Hematopoietic multipotent progenitor cell treated with erythropoietin and hydrocortisone succinate and interleukin-3 and kit ligand, for 8 days (in vitro differentiated cells): ENCODE measurements at regions not wholly inside any gene's neighbourhood (a gene's known extent, or its start where the extent isn't known, plus 50 kb on each side); places are given as distances from the start of the nearest gene placed in this dataset.
"Not testable (repeated sequence)": the region's sequence is repeated elsewhere in the genome, so short reads cannot be mapped to it uniquely, and the experiment has no call there.

Experiments
- DNase-seq: peaks from one replicate; pipeline ENCODE4 v3.0.0-alpha.2; 2015

DNA sequence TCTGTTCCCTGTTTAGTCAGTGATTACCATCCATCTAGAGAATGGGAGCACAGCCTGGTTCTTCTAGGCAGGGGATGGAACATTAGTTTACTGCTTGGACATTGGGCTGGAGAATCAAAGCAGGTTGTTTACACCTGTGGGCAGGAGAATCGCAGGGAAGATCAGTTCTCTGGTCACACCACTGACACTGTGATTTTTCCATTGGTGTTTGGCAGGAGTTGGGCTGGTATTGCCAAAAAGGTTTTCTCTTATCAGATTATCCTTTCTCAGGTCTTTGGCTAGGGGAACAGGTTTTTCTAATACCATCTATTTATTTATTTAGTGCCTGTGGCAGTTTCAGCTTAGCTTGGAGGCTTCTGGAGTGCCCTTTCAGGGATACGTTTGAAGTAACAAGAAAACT lies 219.3 kb upstream of the GRIN3A start:
- DNase-seq, result no peak

DNA sequence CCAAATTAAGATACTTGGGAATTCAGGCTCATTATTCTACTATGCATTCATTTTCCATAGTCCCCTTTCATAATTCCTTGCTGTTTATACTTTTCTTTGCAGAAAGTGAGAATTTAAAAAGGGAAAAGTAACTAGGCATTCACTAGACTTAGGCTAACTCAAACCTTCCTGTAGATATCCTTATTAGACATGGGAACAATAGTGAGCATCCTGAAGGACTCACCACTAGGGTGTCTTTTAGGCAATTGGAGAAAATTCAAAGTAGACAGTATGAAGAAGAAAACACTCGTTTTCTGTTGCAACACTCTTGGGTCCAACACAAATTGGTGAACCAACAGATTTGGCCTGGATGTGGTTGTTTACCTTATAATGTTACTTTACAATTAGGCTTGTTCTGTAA lies 213.2 kb upstream of the GRIN3A start:
- no peak for DNase-seq

DNA sequence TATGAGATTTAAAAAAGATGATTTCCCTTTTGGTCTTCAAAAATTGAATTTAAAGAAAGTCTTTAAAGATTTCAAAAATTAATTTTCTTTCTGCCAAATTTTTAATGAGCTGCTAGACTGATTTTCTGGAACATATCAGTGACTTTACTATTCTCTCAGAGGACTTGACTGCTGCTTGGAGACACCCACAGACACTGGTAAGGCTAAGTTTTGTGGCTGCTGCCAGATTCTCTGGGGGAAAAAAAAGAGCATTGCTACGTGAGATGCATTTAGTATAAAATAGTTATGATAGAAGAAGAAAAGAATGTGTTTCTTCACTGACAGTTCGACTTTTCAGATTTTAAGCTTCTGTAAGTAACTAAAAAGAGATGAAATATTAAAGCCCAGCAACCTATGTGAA lies 193.3 kb upstream of the GRIN3A start:
- no peak for DNase-seq

DNA sequence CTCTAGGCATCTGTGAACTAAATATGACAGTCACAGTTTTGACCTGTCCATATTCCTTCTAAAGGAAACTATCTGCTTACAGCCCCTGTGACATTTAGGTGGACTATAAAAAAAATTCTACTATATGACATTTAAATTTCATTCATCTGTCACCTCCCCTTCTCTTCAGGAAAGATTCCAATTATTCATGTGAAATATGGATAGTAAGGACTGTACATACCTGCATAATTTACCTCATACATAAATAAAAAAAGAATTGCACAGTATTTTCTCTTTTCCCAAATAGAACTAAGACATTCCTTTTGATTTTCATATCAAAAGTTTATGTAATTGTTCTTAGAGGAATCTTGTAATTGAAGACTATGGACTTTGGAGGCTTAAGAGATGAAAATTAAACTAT lies 192.3 kb upstream of the GRIN3A start:
- no peak for DNase-seq

DNA sequence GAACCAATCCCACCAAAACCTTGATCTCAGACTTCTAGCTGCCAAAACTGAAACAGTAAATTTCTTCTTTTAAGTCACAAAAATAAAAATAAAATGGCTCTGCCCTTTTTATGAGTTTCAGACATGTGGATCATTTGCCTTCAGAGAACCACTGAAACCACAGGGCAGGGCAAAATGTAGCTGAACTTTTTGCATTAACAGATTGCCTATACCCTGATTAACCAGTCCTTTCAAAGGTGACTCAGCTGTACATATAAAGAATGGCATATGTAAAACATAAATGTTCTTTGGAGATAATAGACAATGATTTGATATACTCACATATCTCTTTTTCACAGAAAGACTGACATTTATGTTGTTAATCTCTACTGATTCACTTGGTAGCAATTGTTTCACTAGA lies 187.1 kb upstream of the GRIN3A start:
- DNase-seq, result peak; percentile 38

GRCh38 chr9:101923451-101923850 lies 185.0 kb upstream of the GRIN3A start:
- no peak for DNase-seq

GRCh38 chr9:101916948-101917347 lies 178.5 kb upstream of the GRIN3A start:
- not testable (repeated sequence) for DNase-seq

DNA sequence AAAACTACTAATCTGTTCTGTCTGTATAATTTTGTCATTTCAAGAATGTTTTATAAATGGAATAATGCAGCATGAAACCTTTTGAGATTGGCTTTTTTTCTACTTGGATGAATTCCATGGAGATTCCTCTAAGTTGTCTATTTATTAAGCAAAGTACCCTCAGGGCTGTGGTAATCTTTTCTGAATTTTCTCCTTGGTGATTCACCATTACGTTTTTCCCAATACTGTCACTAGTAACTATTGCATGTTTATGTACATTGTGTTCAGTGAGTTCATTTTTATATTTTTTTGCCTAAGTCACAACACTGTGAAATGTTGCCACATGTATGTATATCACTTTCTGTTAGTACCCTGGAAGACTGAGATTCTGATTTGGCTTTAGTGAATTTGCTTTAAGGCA lies 177.0 kb upstream of the GRIN3A start:
- no peak for DNase-seq

DNA sequence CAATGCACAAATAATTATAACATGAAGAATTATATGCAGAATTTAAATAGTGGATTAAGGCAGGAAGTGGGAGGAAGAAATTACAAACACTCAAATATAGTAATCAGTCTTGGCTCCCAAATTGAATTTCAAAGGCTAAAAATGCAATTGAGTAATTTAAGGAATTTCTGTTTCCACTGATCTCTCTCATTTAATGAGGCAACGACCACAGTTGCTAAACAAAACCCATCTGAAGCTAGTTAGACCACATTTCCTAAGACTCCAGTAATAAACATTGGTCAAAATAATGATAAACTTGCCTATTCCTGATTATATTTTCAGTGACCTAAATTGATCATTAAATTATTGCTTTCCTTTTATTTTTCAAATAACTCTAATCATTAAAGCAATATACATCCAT lies 174.3 kb upstream of the GRIN3A start:
- no peak for DNase-seq

- no peak for DNase-seq
Observed at GRCh38 chr9:101907466-101907865, 169.0 kb upstream of the GRIN3A start.

- no peak for DNase-seq
Observed at GRCh38 chr9:101904845-101905244, 166.4 kb upstream of the GRIN3A start.

GRCh38 chr9:101902051-101902450 lies 163.6 kb upstream of the GRIN3A start:
- peak; percentile 22 for DNase-seq

DNA sequence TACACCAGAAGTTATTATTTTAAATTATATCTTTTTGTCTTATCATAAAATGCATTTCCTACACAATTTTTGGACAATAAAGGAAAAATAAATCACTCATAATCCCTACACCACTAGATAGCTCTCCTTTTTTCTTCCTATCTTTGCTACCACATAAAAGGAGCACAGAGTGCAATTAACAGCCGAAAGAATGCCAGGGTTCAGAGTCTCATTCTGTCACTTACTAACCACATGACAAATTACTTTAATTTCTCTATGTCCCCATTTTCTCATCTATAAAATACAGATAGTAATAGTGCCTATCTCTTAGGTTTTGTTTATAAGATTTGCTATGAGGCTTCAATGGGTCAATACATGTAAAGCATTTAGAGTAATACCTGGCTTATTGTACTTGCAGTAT lies 158.7 kb upstream of the GRIN3A start:
- no peak for DNase-seq

- no peak for DNase-seq
Observed at GRCh38 chr9:101893661-101894646, 155.5 kb upstream of the GRIN3A start.

- DNase-seq, result no peak
Observed at GRCh38 chr9:101881508-101881907, 143.1 kb upstream of the GRIN3A start.

GRCh38 chr9:101880846-101881245 lies 142.4 kb upstream of the GRIN3A start:
- no peak for DNase-seq

GRCh38 chr9:101878734-101879133 lies 140.3 kb upstream of the GRIN3A start:
- DNase-seq, result no peak

- no peak for DNase-seq
Observed at GRCh38 chr9:101877439-101877838, 139.0 kb upstream of the GRIN3A start.

- DNase-seq, result no peak
Observed at GRCh38 chr9:101861472-101861871, 123.0 kb upstream of the GRIN3A start.

GRCh38 chr9:101860920-101861319 lies 122.5 kb upstream of the GRIN3A start:
- no peak for DNase-seq

DNA sequence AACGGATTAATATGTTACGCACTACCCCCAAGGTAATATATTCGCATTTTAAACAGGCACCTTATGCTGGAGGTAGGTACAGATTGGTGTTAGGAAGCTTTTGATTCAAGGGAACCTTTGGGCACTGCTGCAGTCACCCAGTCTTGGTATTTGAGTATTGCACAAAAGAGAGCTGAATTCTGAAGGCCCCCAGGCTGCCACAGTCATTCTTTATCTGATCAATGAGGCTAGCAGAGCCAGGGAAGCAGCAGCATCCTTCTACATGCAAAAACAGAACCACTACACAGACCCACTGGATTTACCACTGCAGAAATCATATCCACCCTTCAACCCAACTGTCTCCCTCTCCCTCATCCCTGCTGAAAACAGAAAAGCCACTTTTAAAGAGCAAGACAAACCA lies 121.2 kb upstream of the GRIN3A start:
- no peak for DNase-seq

DNA sequence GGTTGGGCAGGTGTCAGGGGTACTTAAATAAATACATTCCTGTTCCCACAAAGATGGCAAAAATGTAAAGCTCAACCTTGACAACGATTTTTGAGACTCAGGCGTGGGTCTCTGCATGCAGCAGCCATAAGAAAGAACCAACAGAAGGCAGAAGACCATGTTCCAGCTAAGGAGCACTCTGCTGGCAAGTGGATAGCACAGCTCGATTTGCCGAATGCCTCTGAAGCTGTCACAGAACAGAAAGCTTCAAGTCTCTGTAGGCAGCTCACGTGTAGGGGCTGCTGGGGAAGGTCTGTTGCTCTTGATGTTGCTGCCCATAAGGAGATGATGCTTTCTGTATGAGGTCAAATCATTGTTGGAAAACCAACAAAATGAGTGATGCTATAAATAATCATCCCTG lies 119.6 kb upstream of the GRIN3A start:
- no peak for DNase-seq

DNA sequence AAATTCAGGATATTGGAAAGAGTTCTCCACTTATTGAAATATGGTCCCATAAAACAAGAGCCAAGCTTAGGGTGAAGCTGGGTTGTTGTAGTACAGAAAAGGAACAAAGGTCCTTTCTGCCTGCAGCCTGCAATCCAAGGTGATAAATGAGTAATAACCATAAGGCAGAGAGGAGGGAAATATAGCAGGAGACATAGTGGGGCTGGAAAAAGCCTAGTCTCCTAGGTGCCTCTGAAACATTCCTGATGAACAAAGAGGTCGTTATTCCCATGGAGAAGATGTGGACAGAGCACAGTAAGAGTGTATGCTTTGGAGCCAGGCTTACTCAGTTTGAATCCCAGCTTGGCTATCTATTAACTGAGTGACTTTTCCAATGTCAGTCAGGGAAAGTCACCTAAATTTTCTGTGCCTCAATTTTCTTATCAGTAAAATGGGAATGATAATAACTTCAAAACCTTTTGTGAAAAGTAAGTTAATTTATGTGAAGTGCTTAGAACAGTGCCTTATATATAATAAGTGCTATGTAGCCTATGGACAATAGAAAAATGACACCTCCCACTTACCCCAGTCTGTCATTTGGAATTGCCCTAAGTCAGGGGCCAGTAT lies 110.8 kb upstream of the GRIN3A start:
- DNase-seq, result no peak

DNA sequence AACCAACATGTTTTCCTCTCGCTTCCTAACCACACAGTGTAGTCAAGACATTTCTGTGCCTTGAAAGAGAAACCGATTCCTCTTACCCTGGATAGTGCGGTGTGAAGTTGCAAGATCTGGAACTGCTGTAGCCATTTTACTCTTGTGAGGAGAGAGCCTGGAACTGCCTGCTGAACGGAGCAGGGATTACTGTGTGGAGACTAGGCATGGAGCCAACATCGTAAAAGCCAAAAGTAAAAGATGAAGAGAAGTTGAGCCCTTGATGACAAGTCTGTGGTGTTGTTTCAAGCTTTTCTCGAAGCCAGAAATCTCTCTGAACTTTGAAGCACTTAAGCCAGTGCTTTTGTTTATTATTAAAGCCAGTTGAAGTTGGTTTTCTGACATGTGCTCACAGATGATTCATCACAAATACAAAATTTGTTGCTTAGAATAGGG lies 110.1 kb upstream of the GRIN3A start:
- DNase-seq, result no peak
